Panc1 (cell line): ENCODE measurements at regions not wholly inside any gene's neighbourhood (a gene's known extent, or its start where the extent isn't known, plus 50 kb on each side); places are given as distances from the start of the nearest gene placed in this dataset.

Experiments
- POLR2AphosphoS5 ChIP-seq: IDR thresholded peaks from 2 replicates; pipeline ENCODE4 v1.6.1; 2012; ENCODE audit warnings: mild to moderate bottlenecking, low read depth, low read length, moderate library complexity
- TF ChIP-seq, protein P1 (sequence below): fragments of 450-650 bp; IDR thresholded peaks from 2 replicates; pipeline ENCODE4 v1.5.1; 2017; ENCODE audit warnings: mild to moderate bottlenecking

DNA sequence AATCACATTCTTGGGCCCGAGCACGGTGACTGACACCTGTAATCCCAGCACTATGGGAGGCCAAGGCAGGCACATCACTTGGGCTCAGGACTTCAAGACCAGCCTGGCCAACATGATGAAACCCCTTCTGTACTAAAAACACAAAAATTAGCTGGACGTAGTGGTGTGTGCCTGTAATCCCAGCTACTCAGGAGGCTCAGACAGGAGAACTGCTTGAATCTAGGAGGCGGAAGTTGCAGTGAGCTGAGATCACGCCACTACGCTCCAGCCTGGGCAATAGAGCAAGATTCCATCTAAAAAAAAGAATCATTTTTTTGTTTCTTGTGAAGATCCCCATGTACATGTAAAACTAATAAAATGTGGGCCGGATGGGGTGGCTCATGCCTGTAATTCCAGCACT lies 53.1 kb upstream of the ATF7IP2 start:
- TF ChIP-seq POLR2AphosphoS5 = no peak
- TF ChIP-seq, protein P1, sequence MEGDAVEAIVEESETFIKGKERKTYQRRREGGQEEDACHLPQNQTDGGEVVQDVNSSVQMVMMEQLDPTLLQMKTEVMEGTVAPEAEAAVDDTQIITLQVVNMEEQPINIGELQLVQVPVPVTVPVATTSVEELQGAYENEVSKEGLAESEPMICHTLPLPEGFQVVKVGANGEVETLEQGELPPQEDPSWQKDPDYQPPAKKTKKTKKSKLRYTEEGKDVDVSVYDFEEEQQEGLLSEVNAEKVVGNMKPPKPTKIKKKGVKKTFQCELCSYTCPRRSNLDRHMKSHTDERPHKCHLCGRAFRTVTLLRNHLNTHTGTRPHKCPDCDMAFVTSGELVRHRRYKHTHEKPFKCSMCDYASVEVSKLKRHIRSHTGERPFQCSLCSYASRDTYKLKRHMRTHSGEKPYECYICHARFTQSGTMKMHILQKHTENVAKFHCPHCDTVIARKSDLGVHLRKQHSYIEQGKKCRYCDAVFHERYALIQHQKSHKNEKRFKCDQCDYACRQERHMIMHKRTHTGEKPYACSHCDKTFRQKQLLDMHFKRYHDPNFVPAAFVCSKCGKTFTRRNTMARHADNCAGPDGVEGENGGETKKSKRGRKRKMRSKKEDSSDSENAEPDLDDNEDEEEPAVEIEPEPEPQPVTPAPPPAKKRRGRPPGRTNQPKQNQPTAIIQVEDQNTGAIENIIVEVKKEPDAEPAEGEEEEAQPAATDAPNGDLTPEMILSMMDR = no peak
